ENCODE measurements at regions not wholly inside any gene's neighbourhood (a gene's known extent, or its start where the extent isn't known, plus 50 kb on each side); places are given as distances from the start of the nearest gene placed in this dataset.

DNA sequence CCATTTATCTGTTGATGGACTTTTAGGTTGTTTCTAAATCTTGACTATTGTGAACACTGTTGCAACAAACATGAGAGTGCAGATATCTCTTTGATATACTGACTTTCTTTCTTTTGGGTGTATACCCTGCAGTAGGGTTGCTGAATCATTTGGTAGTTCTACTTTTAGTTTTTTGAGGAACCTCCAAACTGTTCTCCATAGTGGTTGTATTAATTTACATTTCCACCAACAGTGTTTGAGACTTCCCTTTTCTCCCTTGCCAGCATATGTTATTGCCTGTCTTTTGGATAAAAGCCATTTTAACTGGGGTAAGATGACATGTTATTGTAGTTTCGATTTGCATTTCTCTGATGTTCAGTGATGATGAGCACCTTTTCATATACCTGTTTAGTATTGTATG is 330.0 kb downstream of the DDX10 start:
- no peak for DNase-seq (ENCODE audit: low spot score)

- DNase-seq (ENCODE audit: low spot score) = no peak
These were observed 333.0 kb downstream of the DDX10 start for GRCh38 chr11:108997826-108998225.

GRCh38 chr11:109000531-109000930 is 335.7 kb downstream of the DDX10 start:
- DNase-seq (ENCODE audit: low spot score) = no peak

GRCh38 chr11:109001585-109001984 is 336.7 kb downstream of the DDX10 start:
- DNase-seq (ENCODE audit: low spot score) = no peak

DNA sequence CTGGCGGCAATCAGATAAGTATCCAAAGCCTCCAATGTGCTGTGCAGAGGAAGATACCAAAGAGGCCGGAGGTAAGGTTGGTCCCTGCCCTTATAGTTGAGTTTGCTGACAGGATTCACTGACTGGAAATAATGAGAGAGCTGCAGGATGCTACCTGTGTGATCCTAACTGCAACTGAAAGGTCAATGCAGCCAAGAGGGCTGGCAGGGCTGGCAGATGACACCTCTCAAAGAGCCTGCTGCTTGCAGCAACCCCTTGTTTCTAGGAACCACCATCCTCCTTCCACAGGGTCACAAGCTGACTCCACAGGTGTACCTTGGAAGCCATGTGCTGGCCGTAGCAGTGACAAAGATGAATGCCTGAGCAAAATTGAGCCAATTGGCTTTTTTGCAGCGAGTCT is 348.1 kb downstream of the DDX10 start:
- DNase-seq (ENCODE audit: low spot score) = no peak

DNA sequence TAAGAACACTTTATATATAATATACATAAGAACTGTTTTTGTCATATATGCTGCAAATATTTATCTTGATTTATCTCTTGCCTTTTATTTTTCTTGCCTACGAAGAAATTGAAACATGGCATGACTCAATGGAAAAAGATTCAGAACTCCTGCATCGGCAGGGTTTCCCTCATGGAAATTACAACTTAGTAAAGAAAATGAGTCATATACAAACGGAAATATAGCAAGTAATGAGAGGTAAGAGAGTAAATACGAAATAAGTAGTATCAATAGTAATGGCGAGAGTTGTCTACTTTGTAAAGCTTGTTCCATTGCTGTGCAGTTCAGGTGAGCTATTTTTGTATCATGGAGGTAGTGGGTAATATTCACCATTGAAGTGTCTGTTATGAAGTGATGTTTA is 350.4 kb downstream of the DDX10 start:
- no peak for DNase-seq (ENCODE audit: low spot score)

DNA sequence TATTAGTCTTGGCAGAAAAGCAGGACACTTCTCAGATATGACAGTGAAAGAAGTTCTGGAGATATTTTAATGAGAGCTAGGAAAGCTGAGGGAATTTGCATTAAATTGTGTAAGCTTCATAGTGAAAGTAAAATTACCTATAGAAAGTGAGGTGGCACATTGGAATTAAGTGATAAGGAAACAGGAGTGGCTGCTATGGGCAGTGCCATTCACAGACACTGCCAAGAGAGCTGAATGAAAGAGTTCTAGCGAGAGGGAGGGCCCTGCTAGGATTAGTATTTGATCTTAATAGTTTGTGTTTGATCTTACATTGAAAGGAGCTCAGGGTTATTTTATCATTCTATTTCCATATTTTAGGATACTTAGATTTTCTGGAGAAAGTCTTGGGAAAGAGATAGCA is 351.9 kb downstream of the DDX10 start:
- no peak for DNase-seq (ENCODE audit: low spot score)

GRCh38 chr11:109017489-109017888 is 352.6 kb downstream of the DDX10 start:
- no peak for DNase-seq (ENCODE audit: low spot score)

GRCh38 chr11:109018639-109019038 is 353.8 kb downstream of the DDX10 start:
- DNase-seq (ENCODE audit: low spot score) = no peak

GRCh38 chr11:109019342-109019936 is 354.6 kb downstream of the DDX10 start:
- DNase-seq (ENCODE audit: low spot score) = no peak

GRCh38 chr11:109023036-109023435 is 358.2 kb downstream of the DDX10 start:
- DNase-seq (ENCODE audit: low spot score) = no peak

- DNase-seq (ENCODE audit: low spot score) = no peak
These were observed 362.1 kb downstream of the DDX10 start for GRCh38 chr11:109026891-109027489.

GRCh38 chr11:109027851-109028250 is 363.0 kb downstream of the DDX10 start:
- DNase-seq (ENCODE audit: low spot score) = no peak

DNA sequence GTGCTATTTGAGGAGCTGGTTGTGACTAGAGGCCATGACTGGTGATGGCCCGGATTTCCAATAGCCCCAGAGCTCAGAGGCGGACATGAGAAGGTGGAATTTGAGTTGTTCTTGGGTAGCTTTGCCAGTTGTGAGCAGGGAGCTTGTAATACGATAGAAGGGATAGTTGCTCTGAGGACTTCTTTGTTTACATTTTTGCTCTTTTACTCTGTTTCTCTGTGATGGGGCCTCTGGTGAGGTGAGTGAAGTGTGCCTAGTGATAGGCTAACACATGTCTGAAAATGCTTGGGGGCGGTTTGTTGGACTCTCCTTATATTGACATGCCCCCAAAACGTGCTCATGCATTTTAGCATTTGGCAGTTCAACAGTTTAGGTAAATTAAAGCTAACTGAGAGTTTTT is 365.1 kb downstream of the DDX10 start:
- DNase-seq (ENCODE audit: low spot score) = no peak

- peak; percentile 56 for DNase-seq (ENCODE audit: low spot score)
These were observed 368.9 kb downstream of the DDX10 start for GRCh38 chr11:109033627-109034338.

DNA sequence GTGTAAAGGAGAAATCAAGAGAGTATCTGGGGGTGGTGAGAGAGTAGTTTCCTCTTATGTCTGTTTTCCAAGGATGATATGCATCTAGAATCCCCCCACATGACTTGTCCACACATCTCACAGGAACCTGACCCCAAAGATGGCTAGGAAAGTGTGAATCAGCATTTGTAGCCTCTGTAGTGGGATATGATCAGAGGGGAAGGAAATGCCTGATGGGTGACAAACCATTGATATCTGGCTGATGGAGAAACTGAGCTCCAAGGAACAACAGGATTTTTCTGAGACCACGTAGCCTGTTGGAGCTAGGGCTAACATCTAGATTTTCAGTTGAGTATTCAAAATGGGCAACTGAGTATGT is 369.4 kb downstream of the DDX10 start:
- DNase-seq (ENCODE audit: low spot score) = no peak

GRCh38 chr11:109035284-109035683 is 370.4 kb downstream of the DDX10 start:
- DNase-seq (ENCODE audit: low spot score) = no peak

DNA sequence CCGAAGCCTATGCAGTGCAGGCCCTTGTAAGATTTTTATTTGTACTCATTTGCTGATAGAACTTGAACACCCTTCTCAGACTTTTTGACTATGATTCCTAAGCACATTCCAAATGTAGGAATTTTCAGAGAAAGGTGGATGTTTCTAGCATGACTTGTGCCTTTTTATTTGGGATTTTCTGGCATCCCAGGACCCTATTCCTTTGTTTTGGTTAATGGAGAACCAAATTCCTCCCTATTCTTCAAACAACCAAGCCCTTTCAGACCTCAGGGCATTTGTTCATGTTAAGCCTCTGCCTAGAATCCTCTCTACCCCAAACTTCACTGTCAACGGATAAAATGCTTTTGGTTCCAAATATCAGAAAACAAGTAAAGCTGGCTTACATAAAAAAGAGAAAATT is 371.1 kb downstream of the DDX10 start:
- DNase-seq (ENCODE audit: low spot score) = no peak

DNA sequence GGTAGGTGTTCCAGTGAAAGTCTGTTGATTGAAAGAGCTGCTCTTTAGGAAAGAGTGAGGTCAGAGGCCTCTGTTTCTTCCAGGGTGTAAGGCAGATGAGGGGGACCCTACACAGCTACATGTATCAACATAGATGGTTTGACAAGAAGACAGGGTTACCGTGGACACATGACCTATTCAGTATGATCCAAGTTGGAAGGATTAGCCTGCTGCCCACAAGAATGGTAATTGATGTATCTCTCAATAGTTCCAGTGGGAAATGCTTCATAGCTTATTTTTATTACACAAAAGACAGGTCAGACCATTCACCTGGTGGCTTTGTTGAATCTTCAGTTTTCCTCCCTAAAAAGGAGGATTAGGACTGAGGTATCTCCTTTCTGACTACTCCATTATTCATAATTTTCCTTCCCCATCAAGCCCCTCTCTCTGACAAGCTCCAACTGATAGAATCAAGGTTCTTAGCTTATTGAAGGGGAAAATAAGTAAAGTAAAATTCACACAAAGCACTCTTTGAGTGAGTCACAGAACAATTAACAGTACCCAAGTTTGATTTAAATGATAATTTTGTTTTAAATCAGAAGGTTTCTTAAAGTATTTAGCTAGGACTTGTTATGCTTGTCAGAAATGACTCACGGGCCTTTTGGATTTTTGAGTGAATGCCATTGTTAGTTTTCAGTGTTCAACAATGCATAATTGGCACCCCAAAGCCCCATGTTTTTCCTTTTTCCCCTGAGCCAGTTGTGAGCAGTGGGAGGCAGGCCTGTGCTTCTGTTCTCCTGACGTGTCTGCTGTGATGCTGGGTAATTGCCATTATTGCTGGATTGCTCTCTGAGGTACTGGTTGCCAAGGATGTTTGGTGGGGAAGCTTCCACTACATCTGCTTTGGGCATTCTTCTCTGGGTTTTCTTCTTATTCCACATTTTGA is 373.2 kb downstream of the DDX10 start:
- DNase-seq (ENCODE audit: low spot score) = peak; percentile 92

DNA sequence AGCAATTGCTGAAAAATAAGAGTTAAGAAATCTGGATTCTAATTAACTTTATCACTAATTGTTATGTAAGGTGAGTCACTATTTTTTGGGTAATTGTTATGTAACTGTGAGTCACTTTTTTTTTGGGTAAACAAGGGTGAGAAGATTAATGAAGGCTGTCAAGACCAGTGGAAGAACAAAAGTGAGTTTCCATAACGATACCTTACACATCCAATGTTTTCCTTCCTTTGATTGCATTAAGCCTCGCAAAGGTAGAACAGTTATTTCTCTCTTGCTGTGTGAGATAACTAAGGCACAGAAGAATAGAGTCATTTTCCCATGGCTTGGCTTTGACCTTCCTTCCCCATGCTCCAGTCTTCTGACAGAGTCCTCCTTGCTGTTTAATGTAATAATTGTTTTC is 374.7 kb downstream of the DDX10 start:
- no peak for DNase-seq (ENCODE audit: low spot score)

DNA sequence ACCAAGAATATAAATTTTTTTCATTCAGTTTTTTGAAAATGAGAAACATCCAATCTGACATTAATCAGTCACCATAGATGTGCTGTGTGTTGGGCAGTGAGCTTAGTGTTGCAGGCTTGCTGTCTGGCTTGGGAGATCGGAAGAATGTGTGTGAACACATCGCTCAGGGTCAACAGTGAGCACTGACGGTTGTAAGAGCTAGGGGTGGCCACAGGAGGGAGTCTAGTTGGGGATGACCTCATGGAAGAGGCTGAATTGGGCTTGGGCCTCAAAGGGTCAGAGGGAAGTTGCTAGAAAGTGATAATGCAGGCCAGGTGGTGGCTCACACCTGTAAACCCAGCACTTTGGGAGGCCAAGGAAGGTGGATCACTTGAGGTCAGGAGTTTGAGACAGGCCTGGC is 375.4 kb downstream of the DDX10 start:
- no peak for DNase-seq (ENCODE audit: low spot score)

DNA sequence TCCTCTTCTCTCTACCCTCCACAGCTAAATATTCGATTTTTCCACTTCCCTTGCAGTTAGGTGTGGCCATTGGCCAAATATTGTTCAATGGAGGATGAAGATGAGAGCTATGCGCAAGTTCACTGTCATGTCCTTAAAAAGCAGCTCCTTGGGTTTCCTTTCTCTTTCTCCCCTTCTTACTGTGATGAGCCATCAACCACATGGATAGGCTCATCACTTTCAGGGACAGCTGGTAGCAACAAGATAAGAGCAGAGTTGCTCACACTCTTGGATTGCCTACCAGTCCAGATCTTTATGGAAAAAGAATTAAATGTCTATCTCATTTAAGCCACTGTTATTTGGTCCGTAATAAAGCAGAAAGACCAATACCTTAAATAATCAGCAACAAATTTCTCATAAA is 377.0 kb downstream of the DDX10 start:
- no peak for DNase-seq (ENCODE audit: low spot score)

- no peak for DNase-seq (ENCODE audit: low spot score)
These were observed 378.4 kb downstream of the DDX10 start for GRCh38 chr11:109043315-109043714.
